GM19438 (cell line): ENCODE measurements at regions not wholly inside any gene's neighbourhood (a gene's known extent, or its start where the extent isn't known, plus 50 kb on each side); places are given as distances from the start of the nearest gene placed in this dataset.

ENCODE experiments used
- ATAC-seq: cut with Tn5 transposase; IDR thresholded peaks from one replicate; pipeline ENCODE4 v1.9.1; 2021; ENCODE audit warnings: low read depth; ENCODE audit not compliant: unreplicated experiment

- no peak for ATAC-seq
These were observed 277.5 kb upstream of the API5 start for GRCh38 chr11:43034341-43034740.

GRCh38 chr11:43035086-43035485 lies 276.7 kb upstream of the API5 start:
- no peak for ATAC-seq

- no peak for ATAC-seq
These were observed 258.0 kb upstream of the API5 start for GRCh38 chr11:43053638-43054412.

GRCh38 chr11:43067681-43068080 lies 244.1 kb upstream of the API5 start:
- no peak for ATAC-seq

- no peak for ATAC-seq
These were observed 240.5 kb upstream of the API5 start for GRCh38 chr11:43071338-43071737.

- ATAC-seq: no peak
These were observed 239.7 kb upstream of the API5 start for GRCh38 chr11:43072096-43072495.

GRCh38 chr11:43072911-43073310 lies 238.9 kb upstream of the API5 start:
- ATAC-seq: no peak

- no peak for ATAC-seq
These were observed 237.0 kb upstream of the API5 start for GRCh38 chr11:43074810-43075209.

GRCh38 chr11:43101113-43101512 lies 210.7 kb upstream of the API5 start:
- no peak for ATAC-seq

- ATAC-seq: no peak
These were observed 195.7 kb upstream of the API5 start for GRCh38 chr11:43116071-43116470.

- ATAC-seq: no peak
These were observed 192.4 kb upstream of the API5 start for GRCh38 chr11:43119275-43119970.

GRCh38 chr11:43122546-43122945 lies 189.2 kb upstream of the API5 start:
- no peak for ATAC-seq

- no peak for ATAC-seq
These were observed 188.4 kb upstream of the API5 start for GRCh38 chr11:43123443-43123842.

- no peak for ATAC-seq
These were observed 187.4 kb upstream of the API5 start for GRCh38 chr11:43124272-43124935.

GRCh38 chr11:43129329-43129728 lies 182.5 kb upstream of the API5 start:
- no peak for ATAC-seq

GRCh38 chr11:43130616-43131015 lies 181.2 kb upstream of the API5 start:
- ATAC-seq: no peak

GRCh38 chr11:43135966-43136534 lies 175.7 kb upstream of the API5 start:
- ATAC-seq: no peak

- no peak for ATAC-seq
These were observed 173.1 kb upstream of the API5 start for GRCh38 chr11:43138621-43139140.

- peak; percentile 81 for ATAC-seq
These were observed 166.1 kb upstream of the API5 start for GRCh38 chr11:43145653-43146052.

- no peak for ATAC-seq
These were observed 161.1 kb upstream of the API5 start for GRCh38 chr11:43150697-43151096.

GRCh38 chr11:43164831-43165230 lies 147.0 kb upstream of the API5 start:
- no peak for ATAC-seq
